ENCODE measurements at regions not wholly inside any gene's neighbourhood (a gene's known extent, or its start where the extent isn't known, plus 50 kb on each side); places are given as distances from the start of the nearest gene placed in this dataset.

DNA sequence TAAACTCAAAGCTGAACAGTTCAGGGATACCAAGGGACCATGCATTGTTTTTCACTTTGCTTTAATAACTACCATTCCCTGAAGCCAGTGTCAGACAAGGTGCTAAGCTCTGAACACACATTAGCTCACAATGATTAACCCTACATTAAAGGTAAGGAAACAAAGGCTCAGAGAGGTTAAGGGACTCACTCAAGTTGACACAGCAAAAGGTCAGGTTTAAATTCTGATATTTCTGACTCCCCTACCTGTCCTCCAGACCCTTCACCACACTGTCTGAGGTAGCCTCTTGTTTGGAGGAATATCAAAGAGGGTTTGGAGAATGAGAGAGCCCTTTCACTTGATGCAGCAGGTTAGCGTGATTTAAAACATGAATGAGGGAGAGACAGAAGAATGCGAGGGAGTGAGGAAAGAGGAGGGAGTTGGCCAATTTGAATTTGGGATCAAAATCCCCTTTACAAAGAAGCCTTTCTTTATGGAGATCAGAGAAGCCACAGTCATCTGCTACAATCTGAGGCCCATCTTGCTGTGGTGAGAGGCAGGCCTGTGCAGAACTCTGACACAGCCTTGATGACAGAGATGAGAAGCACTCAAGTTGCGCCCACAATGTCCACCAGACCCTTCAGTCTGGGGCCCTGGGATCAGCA lies 103.5 kb downstream of the FHDC1 start:
- WGBS, 2 donors = 98 to 100% methylated on average over 3 of the region's 3 CpGs
- no peaks in the 10 kb centered on the region for H3K36me3 ChIP-seq (ENCODE audit: control insufficient read depth in 4 of 4, insufficient read depth in 4 of 4, low read length in 4 of 4)
- no peak overlapping the region for H3K4me3 ChIP-seq
- no peaks in the 10 kb centered on the region for H3K27me3 ChIP-seq (ENCODE audit: control insufficient read depth in 3 of 3, insufficient read depth in 3 of 3, low read length in 2 of 3)
- DNase-seq (no peak), ATAC-seq (ENCODE audit: insufficient read depth, low FRiP score) (no peak)
- no peak overlapping the region for H3K9ac ChIP-seq (ENCODE audit: insufficient read depth in 1 of 2, low read length in 2 of 2)
- H3K9me3 ChIP-seq (ENCODE audit: control insufficient read depth in 4 of 4, insufficient read depth in 3 of 4, low read length in 3 of 4) = no peaks in the 10 kb centered on the region
- TF ChIP-seq, protein P1, sequence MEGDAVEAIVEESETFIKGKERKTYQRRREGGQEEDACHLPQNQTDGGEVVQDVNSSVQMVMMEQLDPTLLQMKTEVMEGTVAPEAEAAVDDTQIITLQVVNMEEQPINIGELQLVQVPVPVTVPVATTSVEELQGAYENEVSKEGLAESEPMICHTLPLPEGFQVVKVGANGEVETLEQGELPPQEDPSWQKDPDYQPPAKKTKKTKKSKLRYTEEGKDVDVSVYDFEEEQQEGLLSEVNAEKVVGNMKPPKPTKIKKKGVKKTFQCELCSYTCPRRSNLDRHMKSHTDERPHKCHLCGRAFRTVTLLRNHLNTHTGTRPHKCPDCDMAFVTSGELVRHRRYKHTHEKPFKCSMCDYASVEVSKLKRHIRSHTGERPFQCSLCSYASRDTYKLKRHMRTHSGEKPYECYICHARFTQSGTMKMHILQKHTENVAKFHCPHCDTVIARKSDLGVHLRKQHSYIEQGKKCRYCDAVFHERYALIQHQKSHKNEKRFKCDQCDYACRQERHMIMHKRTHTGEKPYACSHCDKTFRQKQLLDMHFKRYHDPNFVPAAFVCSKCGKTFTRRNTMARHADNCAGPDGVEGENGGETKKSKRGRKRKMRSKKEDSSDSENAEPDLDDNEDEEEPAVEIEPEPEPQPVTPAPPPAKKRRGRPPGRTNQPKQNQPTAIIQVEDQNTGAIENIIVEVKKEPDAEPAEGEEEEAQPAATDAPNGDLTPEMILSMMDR (IDR thresholded peaks at IDR 0.05; ENCODE audit: control extremely low read depth, extremely low read depth) = no peak
- H3K4me1 ChIP-seq (ENCODE audit: control insufficient read depth in 5 of 5, insufficient read depth in 5 of 5, low read length in 5 of 5) = no peaks in the 10 kb centered on the region
- no peak overlapping the region for H3K27ac ChIP-seq (ENCODE audit: low read depth in 1 of 2, low read length in 1 of 2)

DNA sequence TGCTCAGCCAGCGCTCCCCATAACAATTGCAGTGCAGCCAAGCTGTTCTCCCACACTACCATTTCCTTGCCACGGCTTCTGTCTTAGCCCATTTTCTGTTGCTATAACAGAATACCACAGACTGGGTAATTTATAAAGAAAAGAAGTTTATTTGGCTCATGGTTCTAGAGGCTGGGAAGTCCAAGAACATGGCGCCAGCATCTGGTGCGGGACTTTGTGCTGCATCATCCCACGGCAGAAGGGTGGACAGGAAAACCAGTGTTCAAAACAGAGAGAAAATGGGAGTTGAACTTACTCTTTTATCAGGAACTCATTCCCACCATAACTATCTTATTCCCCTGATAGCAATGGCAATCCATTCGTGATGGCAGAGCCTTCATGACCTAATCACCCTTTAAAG lies 104.6 kb downstream of the FHDC1 start:
- TF ChIP-seq, protein P1 (IDR thresholded peaks at IDR 0.05; ENCODE audit: control extremely low read depth, extremely low read depth) = no peak
- no peak for ATAC-seq (ENCODE audit: insufficient read depth, low FRiP score)
- Histone ChIP-seq H3K27me3 (ENCODE audit: control insufficient read depth in 3 of 3, insufficient read depth in 3 of 3, low read length in 2 of 3) (no peaks in the 10 kb centered on the region), H3K4me3 (no peak overlapping the region), H3K27ac (ENCODE audit: low read depth in 1 of 2, low read length in 1 of 2) (no peak overlapping the region), H3K36me3 (ENCODE audit: control insufficient read depth in 4 of 4, insufficient read depth in 4 of 4, low read length in 4 of 4) (no peaks in the 10 kb centered on the region), H3K9ac (ENCODE audit: insufficient read depth in 1 of 2, low read length in 2 of 2) (no peak overlapping the region), H3K4me1 (ENCODE audit: control insufficient read depth in 5 of 5, insufficient read depth in 5 of 5, low read length in 5 of 5) (no peaks in the 10 kb centered on the region), H3K9me3 (ENCODE audit: control insufficient read depth in 4 of 4, insufficient read depth in 3 of 4, low read length in 3 of 4) (no peaks in the 10 kb centered on the region)
- DNase-seq = no peak
- whole genome bisulfite sequencing, 2 donors = 96 to 100% methylated on average over 6 of the region's 6 CpGs

DNA sequence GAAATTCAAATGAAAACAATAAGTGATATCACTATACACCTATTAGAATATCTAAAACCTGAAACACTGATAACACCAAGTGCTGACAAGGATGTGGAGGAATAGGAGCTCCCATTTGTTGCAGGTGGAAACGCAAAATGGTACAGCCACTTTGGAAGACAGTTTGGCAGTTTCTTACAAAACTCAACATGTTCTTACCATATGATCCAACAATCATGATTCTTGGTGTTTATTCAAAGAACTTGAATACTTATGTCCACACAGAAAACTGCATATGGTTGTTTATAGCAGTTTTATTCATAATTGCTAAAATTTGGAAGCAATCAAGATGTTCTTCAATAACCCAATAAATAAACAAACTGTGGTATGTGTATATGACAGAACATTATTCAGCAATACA lies 107.9 kb downstream of the FHDC1 start:
- H3K9me3 ChIP-seq (ENCODE audit: control insufficient read depth in 4 of 4, insufficient read depth in 3 of 4, low read length in 3 of 4) = no peaks in the 10 kb centered on the region
- WGBS, 2 donors = 98 to 100% methylated on average over 1 of the region's 1 CpG
- no peaks in the 10 kb centered on the region for H3K36me3 ChIP-seq (ENCODE audit: control insufficient read depth in 4 of 4, insufficient read depth in 4 of 4, low read length in 4 of 4)
- DNase-seq (no peak), ATAC-seq (ENCODE audit: insufficient read depth, low FRiP score) (no peak)
- no peaks in the 10 kb centered on the region for H3K27me3 ChIP-seq (ENCODE audit: control insufficient read depth in 3 of 3, insufficient read depth in 3 of 3, low read length in 2 of 3)
- H3K4me3 ChIP-seq = no peak overlapping the region
- TF ChIP-seq, protein P1 (IDR thresholded peaks at IDR 0.05; ENCODE audit: control extremely low read depth, extremely low read depth) = no peak
- H3K27ac ChIP-seq (ENCODE audit: low read depth in 1 of 2, low read length in 1 of 2) = no peak overlapping the region
- H3K4me1 ChIP-seq (ENCODE audit: control insufficient read depth in 5 of 5, insufficient read depth in 5 of 5, low read length in 5 of 5) = no peaks in the 10 kb centered on the region
- H3K9ac ChIP-seq (ENCODE audit: insufficient read depth in 1 of 2, low read length in 2 of 2) = no peak overlapping the region
